CD4-positive, alpha-beta T cell treated with Interleukin-4 for 4 hours (primary cell): ENCODE measurements at regions not wholly inside any gene's neighbourhood (a gene's known extent, or its start where the extent isn't known, plus 50 kb on each side); places are given as distances from the start of the nearest gene placed in this dataset.
"Not testable (repeated sequence)": the region's sequence is repeated elsewhere in the genome, so short reads cannot be mapped to it uniquely, and the experiment has no call there.

Experiments used
- DNase-seq: peaks from one replicate; pipeline ENCODE4 v3.0.0-alpha.2; 2020

GRCh38 chr1:14270821-14271220, 327.7 kb upstream of the KAZN start:
- DNase-seq: no peak

DNA sequence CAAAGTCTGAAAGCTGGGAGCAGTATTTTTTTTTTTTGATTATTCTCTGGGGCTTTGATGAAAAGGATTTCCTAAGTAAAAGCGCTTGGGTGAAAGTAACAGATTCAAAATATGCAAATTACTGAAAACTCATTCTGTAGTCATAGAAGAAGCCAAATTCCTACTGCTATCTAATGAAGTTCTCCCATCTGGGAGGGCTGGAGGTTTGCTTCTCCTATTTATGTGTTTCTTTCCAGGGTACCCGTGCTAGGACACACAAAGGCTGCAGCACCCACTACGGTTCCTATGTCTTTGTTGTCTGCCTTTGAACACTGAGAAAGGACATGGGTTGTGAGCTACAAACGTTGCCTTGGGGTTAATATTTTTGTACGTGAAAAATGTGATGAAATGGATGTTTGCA, 324.7 kb upstream of the KAZN start:
- DNase-seq: no peak

GRCh38 chr1:14279891-14280290, 318.6 kb upstream of the KAZN start:
- not testable (repeated sequence) for DNase-seq

GRCh38 chr1:14280909-14281308, 317.6 kb upstream of the KAZN start:
- no peak for DNase-seq

DNA sequence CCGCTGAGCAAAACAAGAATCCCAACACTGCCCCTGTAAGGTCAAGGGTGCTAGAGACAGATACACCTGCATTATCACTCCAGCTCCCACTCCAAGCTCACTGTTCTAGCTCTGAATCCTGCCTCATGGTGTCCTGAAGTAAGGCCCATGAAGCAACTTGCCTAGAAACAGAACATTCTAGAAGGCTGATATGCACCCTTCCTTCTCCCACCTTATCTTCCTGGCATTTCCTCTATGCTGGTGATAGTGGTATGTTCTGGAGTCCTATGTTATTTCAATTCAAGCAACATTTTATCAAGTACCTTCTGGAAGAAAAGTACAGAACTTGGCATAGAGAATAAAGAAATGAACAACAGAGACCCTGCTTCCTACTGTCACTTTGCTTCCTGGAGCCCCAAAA, 317.1 kb upstream of the KAZN start:
- DNase-seq: no peak

DNA sequence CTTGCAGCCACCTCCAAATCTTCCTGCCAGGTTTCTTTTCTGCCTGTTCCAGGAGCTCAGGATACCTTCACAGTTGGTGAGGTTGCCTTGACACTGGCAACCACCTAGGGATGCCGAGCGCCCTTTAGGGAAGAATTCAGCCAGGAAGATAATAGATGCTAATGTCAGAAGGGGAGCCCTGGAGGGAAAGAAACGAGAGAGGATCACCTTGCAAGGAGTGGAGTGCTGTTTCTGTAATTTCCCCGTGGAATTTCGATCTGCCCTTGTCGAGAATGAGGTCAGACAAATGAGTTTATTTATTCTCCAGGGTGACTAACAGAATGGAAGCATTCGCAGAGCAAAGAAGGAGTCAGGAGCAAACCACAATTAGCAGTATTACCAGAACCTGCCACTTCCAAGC, 315.8 kb upstream of the KAZN start:
- no peak for DNase-seq

GRCh38 chr1:14285238-14285637, 313.2 kb upstream of the KAZN start:
- no peak for DNase-seq

GRCh38 chr1:14291182-14291581, 307.3 kb upstream of the KAZN start:
- DNase-seq: not testable (repeated sequence)

DNA sequence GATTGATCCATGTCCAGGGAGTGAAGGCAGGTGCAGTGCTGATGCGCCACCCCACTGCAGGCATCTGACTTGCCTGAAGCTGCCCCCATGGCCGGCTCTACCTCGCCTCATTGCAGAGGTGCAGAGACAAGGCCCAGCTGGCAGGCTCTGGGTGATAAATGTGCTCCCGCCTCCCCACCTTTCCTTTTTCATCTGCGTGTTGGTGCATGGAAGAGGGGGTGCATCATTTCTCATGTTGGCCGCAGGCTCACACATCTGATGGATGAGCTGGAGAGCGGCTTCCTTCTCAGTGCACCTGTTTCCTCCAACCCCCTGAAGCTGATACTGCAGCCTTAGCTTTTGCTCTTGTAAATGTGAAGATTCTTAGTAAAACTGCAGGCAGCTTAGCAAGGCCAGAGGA, 306.0 kb upstream of the KAZN start:
- DNase-seq: no peak

DNA sequence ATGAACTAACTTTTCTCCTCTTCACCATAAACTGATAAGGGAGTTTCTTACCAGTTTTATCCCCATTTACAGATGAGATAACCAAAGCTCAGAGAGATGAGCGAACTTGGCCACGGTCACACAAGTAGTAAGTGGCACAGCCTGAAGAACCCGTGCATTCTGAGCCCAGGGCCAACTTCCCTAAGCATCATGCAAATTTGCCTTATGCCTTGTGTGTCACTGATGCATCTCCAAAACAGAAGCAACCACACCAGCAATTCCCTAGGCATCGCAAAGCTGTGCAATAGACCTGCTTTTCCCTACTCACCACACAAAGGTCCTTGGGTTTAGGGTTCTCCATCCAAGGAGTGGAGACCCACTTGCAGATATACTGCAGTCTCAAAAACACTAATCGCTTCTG, 304.5 kb upstream of the KAZN start:
- DNase-seq: no peak

DNA sequence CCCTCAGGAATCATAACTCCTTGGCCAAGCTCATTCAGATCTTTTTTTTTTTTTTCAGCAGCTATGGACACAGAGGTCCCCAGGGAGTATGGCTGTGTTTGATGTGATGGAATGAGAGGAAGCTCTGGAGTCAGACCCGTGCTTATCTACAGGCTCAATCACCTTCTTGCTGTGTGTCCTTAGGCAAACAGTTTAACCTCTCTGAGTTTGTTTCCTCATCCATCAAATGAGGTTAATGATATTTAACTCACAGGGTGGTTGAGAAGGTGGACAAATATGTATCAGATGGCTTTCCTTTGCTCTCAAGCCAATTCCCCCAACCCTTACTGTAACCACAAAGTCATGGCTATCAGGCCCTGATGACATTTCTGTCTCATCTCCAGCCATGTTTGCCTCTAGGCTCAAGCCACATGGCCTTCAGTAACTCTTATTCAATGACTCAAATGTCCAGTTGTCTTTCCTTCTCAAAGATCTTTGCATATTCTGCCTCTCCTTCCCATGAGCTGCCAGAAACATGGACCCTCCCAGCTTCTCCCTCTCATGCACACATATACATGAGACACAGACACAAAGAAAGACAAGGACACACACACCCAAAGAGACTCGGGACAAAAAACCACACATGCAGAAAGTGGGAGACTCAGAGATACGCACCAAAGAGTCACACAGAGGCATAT, 303.5 kb upstream of the KAZN start:
- DNase-seq: no peak

DNA sequence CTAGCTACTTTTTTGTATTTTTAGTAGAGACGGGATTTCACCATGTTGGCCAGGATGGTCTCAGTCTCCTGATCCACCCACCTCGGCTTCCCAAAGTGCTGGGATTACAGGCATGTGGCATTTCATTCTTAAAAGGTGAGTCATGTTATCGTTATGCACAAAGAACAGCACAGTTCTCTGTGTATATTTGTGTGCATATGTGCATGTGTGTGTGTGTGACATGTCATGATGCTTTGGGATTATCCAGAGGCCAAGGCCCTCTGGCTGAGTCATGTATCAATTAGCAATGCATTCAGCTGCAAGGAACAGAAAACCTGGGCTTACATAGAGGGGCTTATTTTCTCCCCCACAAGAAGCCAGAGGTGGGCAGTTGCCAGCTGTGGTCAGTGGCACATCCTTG, 301.7 kb upstream of the KAZN start:
- DNase-seq: no peak

- no peak for DNase-seq
Measured at GRCh38 chr1:14297356-14297755, 301.1 kb upstream of the KAZN start.

DNA sequence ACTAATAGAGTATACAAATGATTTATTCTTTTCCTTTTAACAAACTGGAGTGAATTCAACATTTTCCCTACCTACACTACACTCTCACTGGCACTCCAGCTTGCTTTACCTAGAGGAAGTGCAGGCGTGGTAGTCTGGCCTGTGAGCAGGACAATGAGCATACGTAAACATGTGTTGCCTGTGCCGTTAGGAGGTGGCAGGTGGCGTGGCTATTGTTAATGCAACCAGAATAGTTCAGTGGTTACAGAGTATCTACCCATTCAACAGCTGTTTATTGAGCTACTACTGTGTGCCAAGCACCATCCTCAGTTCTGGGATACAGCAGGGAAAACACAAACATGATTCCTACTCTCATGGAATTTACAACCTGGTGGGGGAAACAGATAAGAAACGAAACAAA, 299.7 kb upstream of the KAZN start:
- DNase-seq: no peak

- no peak for DNase-seq
Measured at GRCh38 chr1:14300991-14301703, 297.3 kb upstream of the KAZN start.

DNA sequence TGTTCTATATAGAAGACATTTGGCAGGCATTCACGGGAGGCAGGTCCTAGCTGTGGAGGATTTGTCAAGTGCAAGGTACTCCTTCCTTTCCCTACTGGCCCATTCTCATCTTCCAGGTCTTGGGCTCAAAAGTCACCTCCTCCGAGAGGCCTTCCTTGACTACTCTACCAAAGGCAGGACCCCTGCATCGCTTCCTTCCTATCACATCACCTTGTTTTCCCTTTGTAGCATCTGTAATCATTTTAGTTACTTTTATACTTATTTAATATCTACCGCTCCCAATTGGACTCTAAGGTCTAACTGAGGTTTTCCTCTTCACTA, 296.8 kb upstream of the KAZN start:
- no peak for DNase-seq

- DNase-seq: no peak
Measured at GRCh38 chr1:14302025-14302424, 296.5 kb upstream of the KAZN start.

GRCh38 chr1:14303011-14303410, 295.5 kb upstream of the KAZN start:
- DNase-seq: no peak

DNA sequence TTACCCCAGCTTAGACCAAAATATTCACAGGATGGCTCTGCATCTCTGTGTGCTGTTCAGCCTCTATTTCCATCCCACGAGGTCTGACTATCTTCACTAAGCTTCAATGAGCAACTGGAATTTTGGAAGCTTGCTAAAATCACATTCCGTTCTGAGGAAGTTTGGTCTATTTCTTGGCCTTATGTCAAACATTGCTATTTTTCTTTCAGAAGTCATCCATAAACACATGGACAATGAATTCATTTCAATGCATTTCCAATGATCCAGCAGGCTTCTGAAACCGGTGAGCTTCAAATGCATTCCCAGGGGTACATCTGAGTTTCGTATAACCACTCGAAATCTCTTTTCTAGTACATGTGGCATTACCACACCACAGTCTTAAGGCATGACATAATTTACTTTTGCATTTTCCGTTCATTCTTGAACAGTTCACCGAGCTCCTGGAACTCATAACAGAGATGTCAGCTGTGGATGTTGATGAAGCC, 294.1 kb upstream of the KAZN start:
- DNase-seq: no peak

DNA sequence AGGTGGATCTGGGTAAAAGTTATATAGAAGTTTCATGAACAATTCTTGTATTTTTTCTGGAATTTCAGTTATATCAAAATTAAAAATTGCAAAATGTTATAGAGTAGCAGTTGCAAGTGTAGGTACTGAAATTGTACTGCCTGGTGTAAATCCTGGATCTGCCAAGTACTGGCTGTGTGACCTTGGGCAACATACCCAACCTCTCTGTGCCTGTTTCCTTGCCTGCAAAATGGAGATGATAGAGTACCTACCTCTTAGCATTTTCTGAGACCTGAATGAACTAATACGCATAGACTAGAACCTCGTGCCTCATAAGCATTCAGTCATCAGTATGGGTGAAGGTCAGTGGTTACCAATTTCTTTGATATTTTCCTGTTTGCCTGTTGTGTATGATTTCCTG, 290.0 kb upstream of the KAZN start:
- no peak for DNase-seq

DNA sequence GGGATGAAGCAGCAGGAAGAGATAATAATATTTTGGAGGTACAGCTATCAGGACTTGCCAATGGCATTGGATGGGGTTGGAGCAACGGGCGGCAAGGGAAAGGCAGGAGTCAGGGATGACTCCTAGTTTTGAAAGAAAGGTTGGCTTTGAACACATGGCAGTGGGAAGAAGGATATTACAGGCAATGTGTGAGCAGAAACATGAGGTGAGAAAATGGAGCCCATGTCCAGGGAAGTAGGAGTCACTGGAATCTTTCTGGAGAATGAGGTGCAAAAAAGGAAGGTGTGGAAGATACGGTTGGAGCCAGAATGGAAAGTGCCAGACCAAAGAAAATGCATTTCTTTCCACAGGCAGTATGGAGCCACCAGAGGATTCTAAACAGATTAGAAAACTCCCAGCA, 288.5 kb upstream of the KAZN start:
- DNase-seq: no peak

GRCh38 chr1:14310476-14310875, 288.0 kb upstream of the KAZN start:
- no peak for DNase-seq

- no peak for DNase-seq
Measured at GRCh38 chr1:14313731-14314431, 284.6 kb upstream of the KAZN start.

- DNase-seq: no peak
Measured at GRCh38 chr1:14318830-14319229, 279.7 kb upstream of the KAZN start.
